ENCODE measurements at regions not wholly inside any gene's neighbourhood (a gene's known extent, or its start where the extent isn't known, plus 50 kb on each side); places are given as distances from the start of the nearest gene placed in this dataset.

GRCh38 chr5:50984640-50985039 lies 318.2 kb downstream of the PARP8 start:
- no peak for TF ChIP-seq BACH1 (IDR thresholded peaks at IDR 0.05; ENCODE audit: low read length)
- no peak for TF ChIP-seq TBP (IDR thresholded peaks at IDR 0.05; ENCODE audit: low read depth, low read length)
- TF ChIP-seq EZH2 (IDR thresholded peaks at IDR 0.05; ENCODE audit: low read depth, low read length, severe bottlenecking) = no peak
- CTCF ChIA-PET (ENCODE audit: partially characterized antibody) = interaction anchor here (0.7 to 2.1 kb wide), 3 partner anchors 17 to 363 kb away, joined by 3 to 5 read pairs (median 5); no protein-coding TSS in a partner anchor
- H2BK120ac ChIP-seq (replicated peaks; ENCODE audit: low read depth, low read length) = no peak overlapping the region
- no peak for FAIRE-seq
- H3K79me1 ChIP-seq (ENCODE audit: low read depth, low read length) = no peaks in the 10 kb centered on the region
- POLR2A ChIA-PET (ENCODE audit: partially characterized antibody) = no interaction called here
- H3K56ac ChIP-seq (replicated peaks; ENCODE audit: insufficient read length, low read depth, low read length) = no peak overlapping the region
- no peak overlapping the region for H2AK5ac ChIP-seq (ENCODE audit: low read depth, low read length)
- no peak overlapping the region for H4K8ac ChIP-seq (ENCODE audit: extremely low read depth, insufficient read depth, low read length)
- no peak overlapping the region for H3K23ac ChIP-seq (ENCODE audit: insufficient read length)
- no peak overlapping the region for H3K18ac ChIP-seq (ENCODE audit: extremely low read depth, low read length)
- H2BK12ac ChIP-seq (ENCODE audit: low read depth, low read length) = no peak overlapping the region
- no peak overlapping the region for H2BK5ac ChIP-seq (ENCODE audit: low read depth, low read length)
- H4K91ac ChIP-seq (replicated peaks; ENCODE audit: insufficient read length, low read length) = no peak overlapping the region
- no peak overlapping the region for H2BK15ac ChIP-seq (ENCODE audit: low read length)
- DNase-seq (ENCODE audit: low read depth in 1 of 2, low spot score in 2 of 2) = no peak
- no peak overlapping the region for H4K5ac ChIP-seq (ENCODE audit: insufficient read length, low read depth, low read length)
- H3K4ac ChIP-seq (replicated peaks; ENCODE audit: insufficient read length, low read depth, low read length) = no peak overlapping the region
- no peak overlapping the region for H3K27ac ChIP-seq (ENCODE audit: low read depth, low read length)
- H3K79me2 ChIP-seq (ENCODE audit: control insufficient read depth in 1 of 2, insufficient read depth in 2 of 2, low read length in 2 of 2) = no peaks in the 10 kb centered on the region
- no peak overlapping the region for H3K4me3 ChIP-seq (ENCODE audit: extremely low read depth in 1 of 4, insufficient read depth in 2 of 4, low read depth in 3 of 4, low read length in 4 of 4)
- H3K9me3 ChIP-seq (ENCODE audit: insufficient read depth in 2 of 2, low read depth in 1 of 2, low read length in 1 of 2) = peaks cover 12 to 17% of the 10 kb centered on the region in 2 experiments
- H3K27me3 ChIP-seq (replicated peaks in 1 of 4; ENCODE audit: control insufficient read depth in 3 of 4, extremely low read depth in 1 of 4, insufficient read depth in 3 of 4, low read length in 3 of 4) = no peaks in the 10 kb centered on the region; a peak in 1 of 7 replicates
- no peaks in the 10 kb centered on the region for H4K20me1 ChIP-seq (replicated peaks in 1 of 2; ENCODE audit: control insufficient read depth in 1 of 2, insufficient read depth in 2 of 2, low read length in 2 of 2)
- H3K4me1 ChIP-seq (replicated peaks in 1 of 4; ENCODE audit: control insufficient read depth in 3 of 4, insufficient read depth in 4 of 4, low read length in 3 of 4) = no peaks in the 10 kb centered on the region
- no peak overlapping the region for H3K4me2 ChIP-seq (ENCODE audit: insufficient read depth in 1 of 2, low read depth in 2 of 2, low read length in 2 of 2)
- H3K36me3 ChIP-seq (ENCODE audit: control insufficient read depth in 2 of 4, insufficient read depth in 4 of 4, low read length in 3 of 4) = no peaks in the 10 kb centered on the region
- no peaks in the 10 kb centered on the region for H3K23me2 ChIP-seq (ENCODE audit: low read depth, low read length)
- WGBS, 2 experiments (ENCODE audit: extremely low coverage in 1 of 2, insufficient coverage in 1 of 2, insufficient read length in 1 of 2, insufficient replicate concordance in 2 of 2, low coverage in 1 of 2, low lambda C conversion rate in 2 of 2, missing lambda C conversion rate in 1 of 2) = 92% methylated on average over 2 of the region's 2 CpGs; no CpG with 5 or more reads in 1 of the 2 experiments
- H3K14ac ChIP-seq (ENCODE audit: insufficient read length) = no peak overlapping the region
- no peak overlapping the region for H3K9ac ChIP-seq (replicated peaks in 1 of 4; ENCODE audit: extremely low read depth in 1 of 4, low read depth in 3 of 4, low read length in 3 of 4)
- H2AFZ ChIP-seq (ENCODE audit: low read length) = no peak overlapping the region
- no peak overlapping the region for H2BK20ac ChIP-seq (ENCODE audit: low read length)

Data from H1 (cell line).